Keratinocyte (primary cell): ENCODE measurements at regions not wholly inside any gene's neighbourhood (a gene's known extent, or its start where the extent isn't known, plus 50 kb on each side); places are given as distances from the start of the nearest gene placed in this dataset.

Experiments
- EZH2 ChIP-seq: IDR thresholded peaks from one replicate; pipeline ENCODE4 v1.6.1; 2012; ENCODE audit warnings: inconsistent platforms, mild to moderate bottlenecking, low read length, moderate library complexity
- TF ChIP-seq, protein P1 (sequence below), 3 experiments: IDR thresholded peaks in 1 of 3; conservative IDR thresholded peaks in 1 of 3; optimal IDR thresholded peaks in 1 of 3; 2 replicates in 2 of 3; 3 replicates in 1 of 3; pipeline versions ENCODE3 to v1.5.1; 2011; ENCODE audit warnings: low read length in 3 of 3, mild to moderate bottlenecking in 3 of 3, moderate library complexity in 2 of 3, control low read depth in 1 of 3, inconsistent platforms in 1 of 3; ENCODE audit not compliant: insufficient read depth in 2 of 3; ENCODE audit errors: extremely low read depth in 1 of 3

GRCh38 chr5:174223355-174223754, 177.8 kb downstream of the NSG2 start:
- TF ChIP-seq, protein P1, sequence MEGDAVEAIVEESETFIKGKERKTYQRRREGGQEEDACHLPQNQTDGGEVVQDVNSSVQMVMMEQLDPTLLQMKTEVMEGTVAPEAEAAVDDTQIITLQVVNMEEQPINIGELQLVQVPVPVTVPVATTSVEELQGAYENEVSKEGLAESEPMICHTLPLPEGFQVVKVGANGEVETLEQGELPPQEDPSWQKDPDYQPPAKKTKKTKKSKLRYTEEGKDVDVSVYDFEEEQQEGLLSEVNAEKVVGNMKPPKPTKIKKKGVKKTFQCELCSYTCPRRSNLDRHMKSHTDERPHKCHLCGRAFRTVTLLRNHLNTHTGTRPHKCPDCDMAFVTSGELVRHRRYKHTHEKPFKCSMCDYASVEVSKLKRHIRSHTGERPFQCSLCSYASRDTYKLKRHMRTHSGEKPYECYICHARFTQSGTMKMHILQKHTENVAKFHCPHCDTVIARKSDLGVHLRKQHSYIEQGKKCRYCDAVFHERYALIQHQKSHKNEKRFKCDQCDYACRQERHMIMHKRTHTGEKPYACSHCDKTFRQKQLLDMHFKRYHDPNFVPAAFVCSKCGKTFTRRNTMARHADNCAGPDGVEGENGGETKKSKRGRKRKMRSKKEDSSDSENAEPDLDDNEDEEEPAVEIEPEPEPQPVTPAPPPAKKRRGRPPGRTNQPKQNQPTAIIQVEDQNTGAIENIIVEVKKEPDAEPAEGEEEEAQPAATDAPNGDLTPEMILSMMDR (optimal IDR thresholded peaks at IDR 0.05 in 1 of 3, IDR thresholded peaks at IDR 0.05 in 1 of 3, conservative IDR thresholded peaks at IDR 0.05 in 1 of 3; ENCODE audit: extremely low read depth in 1 of 3, insufficient read depth in 2 of 3, low read length in 3 of 3) = no peak
- TF ChIP-seq EZH2 = no peak
